ENCODE measurements at regions not wholly inside any gene's neighbourhood (a gene's known extent, or its start where the extent isn't known, plus 50 kb on each side); places are given as distances from the start of the nearest gene placed in this dataset.

DNA sequence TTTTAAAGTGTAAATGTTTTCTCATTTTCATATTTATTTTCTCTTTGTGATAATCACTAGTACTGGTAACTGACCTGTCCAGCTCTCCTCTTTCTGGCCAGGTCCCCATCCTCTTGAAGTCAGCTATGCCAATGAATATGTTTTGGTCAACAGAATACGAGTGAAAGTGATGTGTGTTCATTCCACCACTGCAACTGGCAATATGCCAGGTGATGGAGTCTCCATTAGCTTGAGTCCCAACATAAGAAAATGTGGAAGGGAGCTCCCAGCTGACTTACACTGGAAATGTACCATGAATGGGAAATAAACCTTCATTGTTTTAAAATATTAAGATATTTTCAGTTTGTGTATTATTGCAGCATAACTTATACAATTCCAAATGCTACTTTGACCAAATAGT is 75.8 kb downstream of the CCDC34 start:
- DNase-seq, result no peak

DNA sequence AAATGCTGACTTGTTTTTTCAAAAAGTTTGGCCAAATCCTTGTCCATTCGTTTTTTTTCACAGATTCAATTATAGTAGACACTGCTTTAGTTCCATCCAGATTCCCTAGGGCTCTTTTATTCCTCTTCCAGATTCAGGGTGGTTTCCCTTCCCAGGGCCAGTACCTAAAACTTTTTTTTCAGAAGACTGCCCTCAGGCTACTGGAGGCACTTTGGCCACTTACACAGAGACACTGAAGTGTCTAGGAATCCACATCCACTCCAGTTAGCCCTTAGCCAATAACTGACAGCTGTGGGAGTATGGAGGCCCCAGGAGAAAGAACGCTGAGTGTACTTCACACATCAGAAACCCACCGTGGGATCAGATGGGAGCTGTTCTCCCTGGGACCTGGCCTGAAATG is 77.3 kb downstream of the CCDC34 start:
- no peak for DNase-seq

DNA sequence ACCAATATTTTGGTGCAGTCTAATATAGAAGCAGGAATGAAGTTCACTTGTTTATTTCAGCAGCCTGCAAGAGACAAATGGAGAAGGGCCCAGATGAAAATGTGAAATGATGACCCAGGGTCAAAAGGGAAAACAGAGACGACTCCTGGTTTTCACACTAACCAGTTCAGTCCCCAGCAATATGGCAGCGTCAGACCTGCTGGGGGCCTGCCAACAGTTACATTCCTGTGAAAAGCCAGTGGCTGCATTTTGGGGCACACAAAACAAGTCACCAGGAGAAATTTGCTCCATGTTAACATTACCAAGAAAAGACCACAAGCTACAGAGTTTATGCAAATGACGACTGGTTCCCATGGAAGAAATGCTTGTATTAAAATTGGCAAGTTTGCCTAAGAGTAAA is 80.2 kb downstream of the CCDC34 start:
- no peak for DNase-seq

DNA sequence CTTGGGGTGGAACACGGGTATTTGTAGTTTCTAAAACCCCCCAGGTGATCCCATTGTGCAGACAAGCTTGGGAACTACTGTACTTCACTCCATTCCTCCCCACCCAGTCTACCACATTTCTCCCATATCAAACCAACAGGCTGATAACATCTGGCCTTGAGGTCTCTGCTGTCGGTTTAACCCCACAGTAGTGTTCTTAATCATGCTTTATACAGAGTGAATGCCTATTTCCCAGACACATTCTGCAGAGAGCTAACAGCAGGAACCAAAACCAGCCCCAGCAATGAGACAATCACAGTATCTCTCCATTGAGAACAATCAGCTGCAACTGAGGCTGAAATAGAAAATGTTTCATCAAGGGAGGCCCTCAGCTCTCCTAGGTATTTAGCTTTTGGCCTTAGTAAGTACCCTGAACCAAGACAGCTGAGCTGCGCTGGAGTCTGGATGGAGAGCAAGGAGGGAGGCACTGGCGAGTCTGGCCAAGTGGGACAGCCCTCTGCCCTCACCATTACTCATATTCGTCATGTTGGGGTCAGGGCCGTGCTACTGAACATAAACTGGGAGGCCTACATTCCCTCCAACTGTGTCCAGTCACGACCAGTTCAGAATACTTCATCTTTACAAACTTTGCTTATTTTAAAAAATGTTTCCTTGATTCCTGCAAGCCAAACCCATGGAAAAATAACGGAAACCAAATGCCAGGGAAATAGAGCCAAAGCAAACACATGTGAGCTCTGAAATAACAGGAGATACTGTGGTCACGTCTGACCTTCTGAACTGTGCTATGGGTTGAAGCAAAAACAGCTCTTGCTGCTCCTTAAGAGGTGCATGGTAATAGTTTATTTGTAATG is 81.0 kb downstream of the CCDC34 start:
- DNase-seq, result no peak

DNA sequence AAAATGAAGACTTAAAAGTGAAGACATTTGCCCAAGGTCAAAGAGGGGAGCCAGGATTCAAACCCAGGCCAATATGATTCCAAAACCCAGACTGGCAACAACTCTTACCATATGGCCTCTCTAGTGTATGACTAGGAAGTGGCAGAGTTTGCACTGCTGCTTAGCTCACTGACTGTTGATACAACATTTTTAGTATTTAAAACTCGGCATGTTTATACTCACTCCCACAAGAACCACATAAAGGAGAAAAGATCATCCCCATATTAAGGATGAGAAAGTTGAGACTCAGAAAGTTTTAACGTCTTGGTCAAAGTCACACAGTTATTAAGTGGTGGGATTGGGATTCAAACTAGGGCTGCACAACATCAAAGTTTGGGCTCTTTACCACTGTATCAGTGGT is 81.7 kb downstream of the CCDC34 start:
- no peak for DNase-seq

DNA sequence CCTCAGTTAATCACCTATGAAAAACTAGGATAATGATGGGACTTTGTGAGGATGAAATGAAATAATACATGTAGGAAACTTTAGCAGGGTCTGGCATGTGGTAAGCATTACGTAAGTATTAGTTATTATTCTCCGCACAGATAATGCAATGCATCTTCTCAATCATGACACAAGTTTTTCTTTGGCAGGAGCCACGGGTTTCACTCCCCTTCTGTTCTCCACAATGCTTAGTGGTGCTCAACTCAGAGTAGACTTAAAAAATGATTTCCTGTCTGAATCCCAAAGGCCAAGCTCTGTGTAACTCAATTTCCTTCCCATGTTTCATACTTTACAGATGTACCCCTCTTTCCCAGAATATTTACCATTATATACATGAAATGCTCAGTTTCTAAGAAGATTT is 82.9 kb downstream of the CCDC34 start:
- DNase-seq, result no peak

DNA sequence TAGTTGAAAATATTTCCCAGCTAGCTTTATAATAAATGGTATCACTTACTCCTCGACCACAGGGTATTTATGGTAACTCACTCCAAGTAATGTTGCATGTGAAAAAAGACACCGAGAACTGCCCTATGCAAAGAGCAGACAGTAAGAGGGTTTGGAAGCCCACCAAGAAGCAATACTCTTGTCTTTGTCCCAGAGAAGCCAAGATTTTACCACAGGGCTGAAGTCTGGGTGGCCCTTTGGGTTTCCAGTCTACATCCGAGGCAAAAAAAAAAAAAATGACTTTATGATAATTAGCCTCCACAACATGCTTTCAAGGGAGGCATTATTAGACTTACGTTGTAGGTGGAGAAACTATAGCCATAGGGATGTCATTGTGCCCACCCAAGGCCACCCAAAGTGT is 83.6 kb downstream of the CCDC34 start:
- DNase-seq, result no peak

DNA sequence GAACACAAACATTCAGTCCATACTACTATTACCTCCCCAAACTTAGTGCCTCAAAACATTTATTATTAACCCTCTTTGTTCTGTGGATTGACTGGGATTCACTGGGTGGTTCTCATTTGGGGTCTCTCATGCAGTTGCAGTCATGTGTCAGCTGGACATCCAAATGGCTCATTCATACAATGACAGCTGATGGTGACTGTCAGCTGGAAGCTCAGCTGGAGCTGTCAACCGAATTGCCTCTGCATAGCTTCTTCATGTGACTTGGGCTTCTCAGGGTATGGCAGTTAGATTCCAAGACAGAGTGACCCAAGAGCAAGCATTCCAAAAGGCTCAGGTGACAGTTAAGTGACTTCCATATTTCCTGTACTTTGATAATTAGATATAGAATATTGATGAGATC is 85.2 kb downstream of the CCDC34 start:
- no peak for DNase-seq

DNA sequence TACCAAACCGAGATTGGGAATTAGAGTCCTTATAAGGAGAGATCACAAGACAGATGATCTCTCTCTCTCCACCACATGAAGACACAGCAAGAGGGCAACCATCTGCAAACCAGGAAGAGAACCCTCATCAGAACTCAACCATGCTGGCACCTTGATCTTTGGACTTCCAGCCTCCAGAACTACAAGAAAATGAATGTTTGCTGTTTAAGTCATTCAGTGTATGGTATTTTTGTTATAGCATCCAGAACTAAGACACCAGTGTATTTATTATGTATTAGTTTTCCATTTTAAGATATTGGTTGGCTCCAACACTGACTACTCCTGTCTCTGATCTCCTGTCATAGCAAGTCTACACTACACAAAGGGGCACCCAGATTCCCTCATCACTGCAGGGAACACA is 86.9 kb downstream of the CCDC34 start:
- no peak for DNase-seq

DNA sequence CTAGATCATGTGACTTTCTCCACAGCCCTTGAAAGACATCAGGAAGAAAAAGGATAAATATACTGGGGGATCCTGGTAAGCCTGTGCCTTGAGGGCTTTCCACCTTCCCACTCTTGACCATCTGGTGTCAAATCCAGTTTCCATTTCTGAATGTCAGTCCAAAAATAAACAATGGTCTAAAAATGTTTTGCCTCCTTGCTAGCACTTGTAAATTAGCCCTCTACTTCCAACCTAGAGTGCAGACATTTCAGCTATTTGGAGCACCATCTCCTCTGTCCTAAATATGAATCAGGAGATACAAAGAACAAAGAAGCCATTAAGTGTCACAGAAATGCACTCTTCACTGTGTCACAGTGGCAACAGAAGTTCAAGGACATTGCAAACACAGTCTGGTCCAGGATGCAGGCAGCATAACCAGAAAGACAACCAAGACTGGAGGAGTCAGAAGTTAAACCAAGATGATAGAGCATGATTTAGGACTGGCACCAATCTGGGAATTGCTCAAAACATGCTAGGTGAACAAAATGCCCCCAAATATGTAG is 88.1 kb downstream of the CCDC34 start:
- DNase-seq, result no peak

DNA sequence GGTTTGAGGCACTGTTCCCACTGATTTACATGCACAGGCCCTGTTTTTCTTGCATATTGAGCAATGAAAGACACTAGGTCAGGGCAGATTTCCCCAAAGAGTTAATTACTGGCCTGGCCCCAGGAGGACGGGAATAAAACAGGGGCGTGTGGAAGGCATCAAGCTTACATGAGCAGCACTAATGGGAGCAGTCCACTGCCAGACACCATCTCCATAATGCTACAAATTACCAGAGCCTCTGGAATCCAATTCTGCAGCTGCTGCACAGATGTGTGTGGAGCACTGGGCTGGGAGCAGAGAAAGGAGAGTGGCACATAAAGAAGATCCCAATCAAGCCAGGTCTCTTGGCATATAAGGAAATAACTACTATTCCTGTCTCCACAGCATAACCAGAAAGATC is 96.9 kb downstream of the CCDC34 start:
- DNase-seq, result no peak

DNA sequence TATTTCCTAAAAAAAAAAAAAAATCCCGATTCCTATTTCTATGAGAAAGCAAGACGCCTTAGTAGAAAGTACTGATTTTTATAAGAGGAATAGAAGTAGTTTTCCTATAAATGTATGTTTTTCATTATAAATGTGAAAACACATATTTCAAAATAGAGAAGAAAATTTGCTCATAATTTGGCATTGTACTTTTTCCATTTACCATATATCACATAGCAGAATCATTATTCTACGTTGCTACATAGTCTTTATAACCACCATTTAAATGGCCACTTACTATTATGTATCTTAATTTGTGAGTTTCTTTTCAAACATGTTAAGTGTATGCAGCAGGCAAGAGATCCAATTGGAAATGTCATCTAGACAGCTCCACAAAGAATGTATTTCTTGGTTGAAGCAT is 99.0 kb downstream of the CCDC34 start:
- no peak for DNase-seq

DNA sequence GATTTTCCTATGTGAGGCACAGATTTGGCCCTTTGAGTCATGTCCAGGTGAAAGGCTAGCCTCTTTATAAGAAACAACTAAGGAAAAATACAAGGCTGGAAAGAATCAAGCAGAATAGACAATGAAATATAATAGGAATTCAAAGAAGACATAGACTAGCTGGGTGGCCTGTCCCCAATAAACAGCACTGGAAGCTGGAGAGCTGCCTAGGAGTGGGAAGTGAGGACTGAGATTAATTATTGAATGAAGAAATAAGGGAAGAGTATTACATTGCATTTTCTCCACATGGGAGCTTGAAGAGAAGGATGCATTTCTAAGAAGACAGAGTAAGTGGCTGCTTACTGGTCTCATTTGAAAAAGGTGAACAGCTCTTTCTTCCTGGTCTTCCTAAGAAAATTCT is 100.0 kb downstream of the CCDC34 start:
- DNase-seq, result no peak

DNA sequence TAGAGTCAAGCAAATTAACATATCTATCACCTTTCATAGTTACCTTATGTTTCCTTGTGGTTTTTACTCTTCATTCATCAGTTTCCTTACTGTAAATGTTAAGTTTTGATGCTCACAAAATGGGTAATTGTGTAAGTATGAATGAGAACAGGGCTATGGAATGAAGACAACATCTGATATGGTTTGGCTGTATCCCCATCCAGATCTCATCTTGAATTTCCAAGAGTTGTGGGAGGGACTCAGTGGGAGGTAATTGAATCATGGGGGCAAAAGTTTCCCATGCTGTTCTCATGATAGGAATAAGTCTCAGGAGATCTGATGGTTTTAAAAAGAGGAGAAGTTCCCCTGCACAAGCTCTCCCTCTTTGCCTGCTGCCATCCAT is 107.6 kb downstream of the CCDC34 start:
- DNase-seq, result no peak

DNA sequence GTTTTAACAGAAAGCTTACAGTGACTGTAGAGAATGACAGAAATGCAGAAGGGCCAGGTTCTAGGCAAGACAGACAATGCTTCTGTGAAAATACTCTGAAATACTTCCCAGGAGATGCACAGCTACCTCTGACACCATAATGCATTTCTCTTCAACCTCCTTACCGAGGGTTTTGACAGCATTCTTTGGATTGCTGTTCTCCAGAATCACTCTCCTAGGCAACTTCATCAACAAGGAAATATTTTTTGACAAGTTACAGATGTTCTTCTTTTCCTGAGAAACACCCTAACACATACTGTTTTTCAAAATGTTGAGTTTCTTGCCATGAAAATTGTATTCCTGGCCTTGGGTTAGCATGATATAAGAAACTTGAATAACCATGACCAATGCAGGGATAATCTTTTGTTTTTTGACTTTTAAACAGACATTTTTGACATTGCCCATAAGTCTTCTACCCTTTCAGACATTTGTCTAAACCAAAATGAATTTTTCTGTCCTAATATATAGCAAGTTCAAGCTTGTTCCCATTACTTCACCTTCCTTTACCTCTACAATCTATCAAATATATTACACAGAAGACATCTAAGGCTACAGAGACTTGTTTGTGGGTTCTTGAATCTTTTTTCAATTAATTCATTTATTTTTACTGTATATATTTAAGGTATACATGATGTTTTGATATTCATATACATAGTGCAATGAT is 108.1 kb downstream of the CCDC34 start:
- no peak for DNase-seq

DNA sequence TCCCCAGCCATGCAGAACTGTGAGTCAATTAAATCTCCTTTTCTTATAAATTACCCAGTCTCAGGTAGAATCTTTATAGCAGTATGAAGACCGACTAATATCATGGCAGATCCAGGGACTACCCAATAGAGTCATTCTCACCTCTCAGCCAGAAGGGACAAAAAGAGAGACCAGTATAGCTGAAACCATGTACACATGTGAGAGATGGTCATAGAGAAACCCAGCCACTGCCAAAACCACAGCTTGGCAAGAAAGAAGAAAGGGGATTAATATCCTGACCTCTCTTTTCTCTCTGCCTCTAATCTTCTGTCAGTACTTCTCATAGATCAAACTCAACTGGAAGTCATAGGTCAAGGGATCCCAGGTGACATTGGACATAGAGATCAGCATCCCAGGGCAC is 109.8 kb downstream of the CCDC34 start:
- no peak for DNase-seq

DNA sequence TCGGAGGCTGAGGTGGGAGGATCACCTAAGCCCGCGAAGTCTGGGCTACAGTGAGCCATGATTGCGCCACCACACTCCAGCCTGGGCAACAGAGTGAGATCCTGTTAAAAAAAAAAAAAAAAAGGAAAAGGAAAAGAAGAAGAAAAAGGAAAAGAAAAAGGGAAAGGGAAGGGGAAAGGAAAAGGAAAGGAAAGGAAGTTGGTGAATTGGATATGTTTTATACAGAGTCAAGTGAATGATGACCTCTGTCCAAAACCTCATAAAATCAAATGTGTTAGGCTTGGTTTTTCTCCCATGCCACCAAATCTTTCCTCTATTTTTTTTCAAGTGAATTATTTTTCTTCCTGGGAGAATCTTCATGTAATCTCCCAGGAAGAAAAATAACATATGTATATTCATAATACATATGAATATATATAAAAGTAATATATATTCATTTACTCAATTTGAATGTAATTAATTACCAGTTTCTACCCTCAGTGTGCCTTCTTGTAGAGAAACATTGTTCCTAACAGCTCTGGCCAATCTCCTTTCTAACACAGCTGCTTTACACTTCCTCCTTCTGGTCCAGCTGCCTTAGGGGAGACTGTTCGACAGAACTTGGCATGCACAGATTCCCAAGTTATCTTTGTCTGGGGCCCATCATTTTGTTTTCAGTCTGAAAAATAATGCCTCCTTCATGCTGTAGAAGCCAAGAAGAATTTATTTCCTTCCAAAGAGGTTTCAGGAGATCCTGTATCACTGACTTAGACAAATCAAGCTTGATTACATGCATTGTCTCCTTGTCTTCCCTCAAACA is 111.9 kb downstream of the CCDC34 start:
- no peak for DNase-seq

DNA sequence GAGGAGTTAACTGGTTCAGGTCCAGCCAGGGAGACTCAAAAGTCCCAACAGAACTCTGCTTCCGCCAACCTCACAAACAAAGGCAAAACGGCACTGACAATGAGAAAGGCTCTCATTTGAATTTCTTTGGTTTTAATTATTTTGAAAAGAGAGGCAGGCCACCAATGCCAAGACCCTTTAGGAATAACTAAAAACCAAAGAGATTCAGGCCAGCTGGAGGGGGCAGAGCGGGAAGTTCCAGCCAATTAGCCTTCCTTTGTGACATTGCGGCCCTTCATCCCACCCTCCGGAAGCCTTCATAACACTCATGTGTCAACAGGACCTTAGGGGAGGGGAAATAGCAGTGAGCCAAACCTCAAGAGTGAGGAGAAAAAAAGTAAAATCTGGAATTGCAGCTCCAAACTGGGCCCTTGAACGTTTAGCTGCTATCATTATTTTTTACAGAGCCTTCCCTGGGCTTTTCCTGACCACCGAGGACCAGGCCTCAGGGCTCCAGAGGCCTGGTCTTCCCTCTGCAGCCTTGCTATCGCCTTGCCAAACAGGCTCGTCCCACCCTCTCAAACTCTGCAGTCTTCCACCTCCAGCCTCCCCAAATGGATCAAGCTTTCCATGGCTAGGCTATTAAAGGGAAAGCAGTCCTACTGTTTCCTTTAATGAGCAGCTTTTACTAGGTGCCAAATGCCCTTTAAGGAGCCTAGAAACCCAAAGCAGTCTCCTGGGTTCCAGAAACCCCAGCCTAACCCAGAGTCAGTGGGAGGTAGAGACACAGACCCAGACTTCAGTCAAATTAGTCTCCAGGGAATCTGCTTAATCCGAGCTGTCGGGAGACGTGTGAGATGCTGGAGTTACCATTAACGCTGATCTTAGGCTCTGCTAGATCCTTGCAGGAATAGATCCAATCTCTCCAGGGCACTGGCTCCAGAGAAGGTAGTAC is 114.2 kb downstream of the CCDC34 start:
- DNase-seq, result no peak

DNA sequence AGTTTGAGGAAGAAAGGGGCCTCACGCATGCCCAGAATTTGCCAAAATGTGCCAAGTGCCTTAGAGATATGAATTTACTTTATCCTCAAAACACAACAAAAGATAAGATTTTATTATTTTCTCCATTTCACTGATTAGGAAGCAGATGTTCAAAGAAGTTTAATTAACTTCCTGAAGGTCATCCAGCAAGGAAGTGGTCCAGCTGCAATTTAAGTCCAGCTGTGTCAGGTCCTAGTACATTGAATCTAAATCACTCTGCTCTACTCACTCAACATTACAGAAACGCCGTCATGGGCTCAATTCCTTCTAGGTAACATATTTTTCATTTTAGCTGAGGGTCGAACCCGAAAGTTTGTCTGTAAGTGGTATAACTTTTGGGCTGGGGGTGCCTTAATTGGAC is 115.4 kb downstream of the CCDC34 start:
- DNase-seq, result no peak

DNA sequence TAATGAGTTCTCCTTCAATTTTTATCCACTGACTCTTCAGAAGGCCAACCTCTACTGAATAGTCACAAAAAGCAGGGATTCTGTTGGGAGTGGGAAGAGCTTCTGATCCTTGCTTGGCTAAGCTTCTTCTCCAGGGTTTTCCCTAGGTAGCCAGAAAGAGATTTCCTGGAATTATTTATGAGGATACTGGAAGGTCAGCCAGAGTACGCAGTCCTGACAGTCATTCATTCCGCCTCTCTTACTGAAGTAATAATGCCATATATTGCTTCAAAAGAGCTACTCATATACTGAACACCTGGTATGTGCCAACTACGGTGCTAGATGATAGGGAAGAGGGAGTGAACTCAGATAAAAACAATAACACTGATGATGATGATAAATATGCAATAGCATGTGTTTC is 116.1 kb downstream of the CCDC34 start:
- DNase-seq, result no peak

DNA sequence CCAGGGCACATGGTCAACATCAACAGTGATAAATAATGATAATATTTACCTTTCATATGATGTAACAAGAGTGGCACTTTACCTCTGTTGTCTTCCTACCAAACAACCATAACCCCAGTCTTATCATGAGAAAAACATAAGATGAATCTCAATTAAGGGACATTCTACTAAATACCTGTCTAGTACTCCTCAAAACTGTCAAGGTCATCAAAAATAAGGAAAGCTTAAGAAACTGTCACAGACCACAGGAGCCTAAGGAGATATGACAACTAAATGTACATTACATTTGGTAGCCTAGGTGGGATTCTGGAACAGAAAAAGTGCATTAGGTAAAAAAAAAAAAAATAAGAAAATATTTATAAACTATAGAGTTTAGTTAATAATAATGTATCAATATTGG is 118.1 kb downstream of the CCDC34 start:
- DNase-seq, result no peak
